ENCODE measurements at regions not wholly inside any gene's neighbourhood (a gene's known extent, or its start where the extent isn't known, plus 50 kb on each side); places are given as distances from the start of the nearest gene placed in this dataset.
"Not testable (repeated sequence)": the region's sequence is repeated elsewhere in the genome, so short reads cannot be mapped to it uniquely, and the experiment has no call there.

DNA sequence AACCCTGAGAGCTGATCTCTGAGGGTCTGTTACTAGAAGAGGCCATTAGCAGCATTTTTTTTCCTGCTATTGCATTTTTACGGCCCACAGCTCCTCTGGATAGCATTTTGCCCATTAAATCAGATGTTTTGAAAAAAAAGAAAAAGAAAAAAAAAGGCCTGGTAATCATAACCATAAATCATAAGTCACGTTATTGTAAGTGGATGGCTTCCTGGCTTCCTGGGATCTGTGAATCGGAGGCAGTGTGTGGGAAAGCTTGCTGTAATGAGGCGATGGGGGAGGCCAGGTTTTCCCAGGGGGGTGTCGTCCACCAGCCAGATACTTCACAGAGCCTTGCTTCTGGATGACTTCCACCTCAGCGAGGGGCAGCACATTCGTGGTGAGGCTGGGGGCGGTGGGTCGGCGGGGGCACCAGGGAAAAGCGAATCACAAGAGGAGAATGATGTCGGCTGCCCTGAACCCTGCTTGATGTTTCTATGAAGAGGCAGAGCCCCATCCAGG is 106.5 kb upstream of the SYT13 start:
- no peaks in the 10 kb centered on the region for H3K4me1 Mint-ChIP-seq
- no peak overlapping the region for H3K27ac Mint-ChIP-seq (ENCODE audit: unreplicated experiment)
- H3K4me3 Mint-ChIP-seq, result no peak overlapping the region
- peaks cover 16% of the 10 kb centered on the region for H3K27me3 Mint-ChIP-seq (ENCODE audit: low read depth)
- no peak for DNase-seq (ENCODE audit: low read depth, low spot score)
- TF ChIP-seq, protein P1, sequence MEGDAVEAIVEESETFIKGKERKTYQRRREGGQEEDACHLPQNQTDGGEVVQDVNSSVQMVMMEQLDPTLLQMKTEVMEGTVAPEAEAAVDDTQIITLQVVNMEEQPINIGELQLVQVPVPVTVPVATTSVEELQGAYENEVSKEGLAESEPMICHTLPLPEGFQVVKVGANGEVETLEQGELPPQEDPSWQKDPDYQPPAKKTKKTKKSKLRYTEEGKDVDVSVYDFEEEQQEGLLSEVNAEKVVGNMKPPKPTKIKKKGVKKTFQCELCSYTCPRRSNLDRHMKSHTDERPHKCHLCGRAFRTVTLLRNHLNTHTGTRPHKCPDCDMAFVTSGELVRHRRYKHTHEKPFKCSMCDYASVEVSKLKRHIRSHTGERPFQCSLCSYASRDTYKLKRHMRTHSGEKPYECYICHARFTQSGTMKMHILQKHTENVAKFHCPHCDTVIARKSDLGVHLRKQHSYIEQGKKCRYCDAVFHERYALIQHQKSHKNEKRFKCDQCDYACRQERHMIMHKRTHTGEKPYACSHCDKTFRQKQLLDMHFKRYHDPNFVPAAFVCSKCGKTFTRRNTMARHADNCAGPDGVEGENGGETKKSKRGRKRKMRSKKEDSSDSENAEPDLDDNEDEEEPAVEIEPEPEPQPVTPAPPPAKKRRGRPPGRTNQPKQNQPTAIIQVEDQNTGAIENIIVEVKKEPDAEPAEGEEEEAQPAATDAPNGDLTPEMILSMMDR (conservative IDR thresholded peaks at IDR 0.05), result no peak
- H3K36me3 Mint-ChIP-seq (ENCODE audit: low read depth), result no peaks in the 10 kb centered on the region
- H3K9me3 Mint-ChIP-seq, result no peaks in the 10 kb centered on the region

DNA sequence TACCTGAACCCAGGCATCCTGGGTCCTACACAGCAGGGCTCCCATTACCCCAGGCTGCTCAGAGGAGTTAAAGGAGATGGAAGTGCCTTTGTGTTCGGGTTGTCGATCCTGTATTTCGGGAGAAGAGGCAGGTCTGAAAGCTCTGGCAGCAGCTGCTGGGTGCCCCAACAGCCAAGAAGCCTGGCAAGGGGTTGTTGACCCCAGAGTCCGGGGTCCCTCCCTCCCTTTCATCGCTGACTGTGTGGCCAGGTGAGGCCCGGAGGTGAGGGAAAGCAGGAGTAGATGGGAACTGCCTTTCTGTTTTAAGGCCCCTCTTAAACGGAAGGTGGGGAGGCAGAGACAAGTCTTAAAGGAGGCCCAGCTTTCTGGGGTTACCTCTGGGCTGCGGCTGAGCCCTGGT is 106.0 kb upstream of the SYT13 start:
- no peaks in the 10 kb centered on the region for H3K36me3 Mint-ChIP-seq (ENCODE audit: low read depth)
- H3K9me3 Mint-ChIP-seq, result no peaks in the 10 kb centered on the region
- TF ChIP-seq, protein P1 (conservative IDR thresholded peaks at IDR 0.05), result no peak
- peaks cover 17% of the 10 kb centered on the region for H3K27me3 Mint-ChIP-seq (ENCODE audit: low read depth)
- H3K4me1 Mint-ChIP-seq, result no peaks in the 10 kb centered on the region
- no peak for DNase-seq (ENCODE audit: low read depth, low spot score)
- H3K27ac Mint-ChIP-seq (ENCODE audit: unreplicated experiment), result no peak overlapping the region
- no peak overlapping the region for H3K4me3 Mint-ChIP-seq

DNA sequence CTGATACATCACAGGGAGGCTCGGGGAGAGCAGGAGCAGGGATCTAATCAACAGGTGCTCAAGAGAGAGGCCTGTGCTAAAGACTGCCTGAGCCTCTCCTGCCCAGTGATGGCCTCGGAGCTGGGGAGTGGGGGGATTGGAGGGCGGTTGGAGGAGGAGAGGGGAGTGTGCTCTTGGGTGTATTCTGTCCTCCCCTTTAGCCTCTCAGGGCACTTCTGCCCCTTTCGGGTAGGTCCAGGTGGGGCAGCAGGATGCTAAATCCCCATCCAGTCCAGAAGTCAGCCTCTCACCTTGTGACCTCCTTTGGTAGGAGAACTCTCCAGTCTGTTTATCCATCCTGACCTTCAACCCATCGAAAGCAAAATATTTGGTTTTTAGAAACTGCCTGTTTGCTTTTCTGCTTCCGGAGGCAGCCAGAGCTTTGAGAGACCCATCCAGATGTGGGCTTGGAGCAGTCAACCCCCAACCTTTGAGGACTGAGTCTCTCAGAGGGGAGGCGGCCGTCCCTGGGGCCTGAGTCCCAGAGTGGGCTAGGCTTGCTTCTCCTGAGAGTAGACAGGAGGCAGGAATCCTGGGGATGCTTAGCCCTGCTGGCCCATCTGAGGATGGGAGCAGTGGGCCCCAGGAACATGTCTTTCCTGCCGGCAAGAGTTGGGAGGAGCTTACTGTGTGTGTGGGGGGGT is 105.2 kb upstream of the SYT13 start:
- no peaks in the 10 kb centered on the region for H3K4me1 Mint-ChIP-seq
- H3K27ac Mint-ChIP-seq (ENCODE audit: unreplicated experiment), result no peak overlapping the region
- no peaks in the 10 kb centered on the region for H3K36me3 Mint-ChIP-seq (ENCODE audit: low read depth)
- no peaks in the 10 kb centered on the region for H3K9me3 Mint-ChIP-seq
- H3K4me3 Mint-ChIP-seq, result no peak overlapping the region
- peaks cover 21% of the 10 kb centered on the region for H3K27me3 Mint-ChIP-seq (ENCODE audit: low read depth)
- DNase-seq (ENCODE audit: low read depth, low spot score), result no peak
- TF ChIP-seq, protein P1 (conservative IDR thresholded peaks at IDR 0.05), result no peak

DNA sequence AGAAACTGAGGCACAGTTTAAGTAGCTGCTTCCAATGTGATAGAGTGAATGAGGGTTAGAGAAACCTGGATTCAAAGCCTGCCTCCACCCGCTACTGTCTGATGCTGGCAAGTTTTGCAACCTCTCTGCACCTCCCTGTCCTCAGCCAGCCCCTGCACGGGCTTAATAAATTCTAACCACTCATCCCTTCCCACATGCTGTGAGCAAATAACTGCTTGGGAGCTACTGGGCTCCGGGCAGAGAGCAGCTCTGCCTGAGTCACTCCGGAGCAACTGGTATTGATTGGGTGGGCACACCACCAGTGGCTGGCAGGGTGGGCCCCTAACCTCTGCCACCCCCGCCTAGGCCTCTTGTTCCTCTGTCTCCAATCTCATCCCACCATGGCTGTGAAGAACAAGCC is 104.3 kb upstream of the SYT13 start:
- TF ChIP-seq, protein P1 (conservative IDR thresholded peaks at IDR 0.05), result no peak
- Mint-ChIP-seq H3K4me3 (no peak overlapping the region), H3K9me3 (no peaks in the 10 kb centered on the region), H3K27me3 (ENCODE audit: low read depth) (peaks cover 21% of the 10 kb centered on the region), H3K4me1 (no peaks in the 10 kb centered on the region), H3K36me3 (ENCODE audit: low read depth) (no peaks in the 10 kb centered on the region), H3K27ac (ENCODE audit: unreplicated experiment) (no peak overlapping the region)
- DNase-seq (ENCODE audit: low read depth, low spot score), result no peak

DNA sequence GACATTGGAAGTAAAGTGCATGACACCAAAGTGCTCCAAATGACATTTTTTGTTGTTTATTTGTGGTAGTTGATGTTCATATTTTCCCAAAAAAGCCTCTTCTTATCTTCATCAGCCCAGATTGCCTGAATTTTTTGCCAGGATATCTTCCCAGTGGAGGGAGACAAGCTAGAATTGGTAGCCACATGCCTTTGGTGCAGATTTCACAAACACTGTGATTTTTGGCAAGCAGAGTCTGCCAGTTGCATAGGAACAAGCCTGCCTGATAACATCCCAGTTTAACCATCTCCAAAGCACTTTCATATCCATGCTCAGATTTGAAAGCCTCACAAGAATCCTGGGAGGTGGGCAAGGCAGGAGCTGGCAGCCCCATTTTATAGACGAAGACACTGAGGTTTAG is 102.3 kb upstream of the SYT13 start:
- H3K27me3 Mint-ChIP-seq (ENCODE audit: low read depth), result peaks cover 22% of the 10 kb centered on the region
- TF ChIP-seq, protein P1 (conservative IDR thresholded peaks at IDR 0.05), result no peak
- H3K4me3 Mint-ChIP-seq, result no peak overlapping the region
- no peaks in the 10 kb centered on the region for H3K9me3 Mint-ChIP-seq
- no peaks in the 10 kb centered on the region for H3K4me1 Mint-ChIP-seq
- H3K27ac Mint-ChIP-seq (ENCODE audit: unreplicated experiment), result no peak overlapping the region
- DNase-seq (ENCODE audit: low read depth, low spot score), result no peak
- H3K36me3 Mint-ChIP-seq (ENCODE audit: low read depth), result no peaks in the 10 kb centered on the region

DNA sequence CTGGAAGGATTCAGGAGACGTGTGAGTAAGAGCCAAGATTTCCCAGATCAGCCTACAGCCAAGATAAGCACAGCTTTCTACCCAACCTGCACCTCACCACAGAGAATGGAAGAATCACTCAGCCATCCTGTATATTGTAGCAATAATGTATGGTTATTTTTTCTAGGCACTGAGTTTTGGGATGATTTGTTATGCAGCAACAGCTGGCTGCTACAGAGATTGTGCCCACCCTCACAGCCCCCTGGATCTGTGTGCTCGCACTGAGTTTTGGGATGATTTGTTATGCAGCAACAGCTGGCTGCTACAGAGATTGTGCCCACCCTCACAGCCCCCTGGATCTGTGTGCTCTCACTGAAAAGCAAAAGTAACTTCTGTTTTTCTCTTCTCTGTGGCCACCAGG is 101.7 kb upstream of the SYT13 start:
- not testable (repeated sequence) for H3K4me1 Mint-ChIP-seq; DNase-seq (ENCODE audit: low read depth, low spot score); H3K36me3 Mint-ChIP-seq (ENCODE audit: low read depth)

More for the DNA sequence above, 101.7 kb upstream of the SYT13 start:
- H3K4me3 Mint-ChIP-seq; H3K9me3 Mint-ChIP-seq; H3K27ac Mint-ChIP-seq (ENCODE audit: unreplicated experiment): not testable (repeated sequence)
- peaks cover 26% of the 10 kb centered on the region for H3K27me3 Mint-ChIP-seq (ENCODE audit: low read depth)
